MM.1S (cell line): ENCODE measurements at regions not wholly inside any gene's neighbourhood (a gene's known extent, or its start where the extent isn't known, plus 50 kb on each side); places are given as distances from the start of the nearest gene placed in this dataset.

ENCODE experiments used
- EZH2 ChIP-seq: fragments of 300-600 bp; sonication (generic); optimal IDR thresholded peaks from 2 replicates; pipeline ENCODE3; 2017; ENCODE audit warnings: low read depth, mild to moderate bottlenecking, antibody characterized with exemption, low read length, mixed read lengths
- EZH2phosphoT487 ChIP-seq: fragments of 300-600 bp; sonication (generic); IDR thresholded peaks from 2 replicates; pipeline ENCODE4 v1.6.1; 2018; ENCODE audit warnings: antibody characterized with exemption, low read length
- TF ChIP-seq, protein P1 (sequence below): fragments of 300-600 bp; sonication (generic); IDR thresholded peaks from 2 replicates; pipeline ENCODE4 v1.5.1; 2016; ENCODE audit warnings: antibody characterized with exemption, low read length, mixed read lengths

DNA sequence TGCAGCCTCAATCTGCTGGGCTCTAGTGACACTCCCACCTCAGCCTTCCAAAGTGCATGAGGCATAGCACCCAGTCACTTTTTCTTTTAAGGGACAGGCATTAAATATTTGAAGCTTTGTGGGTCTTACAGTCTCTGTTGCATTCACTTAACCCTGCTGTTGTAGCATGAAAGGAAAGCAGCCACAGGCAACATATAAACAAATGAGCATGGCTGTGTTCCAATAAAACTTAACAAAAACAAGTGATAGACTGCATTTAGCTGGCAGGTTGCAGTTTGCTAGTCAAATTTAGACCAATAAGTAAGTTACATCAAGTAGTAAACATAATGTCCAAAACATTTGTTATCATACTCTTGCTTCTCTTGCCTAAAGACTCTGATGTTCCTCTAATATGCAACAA lies 297.3 kb upstream of the MMADHC start:
- TF ChIP-seq, protein P1, sequence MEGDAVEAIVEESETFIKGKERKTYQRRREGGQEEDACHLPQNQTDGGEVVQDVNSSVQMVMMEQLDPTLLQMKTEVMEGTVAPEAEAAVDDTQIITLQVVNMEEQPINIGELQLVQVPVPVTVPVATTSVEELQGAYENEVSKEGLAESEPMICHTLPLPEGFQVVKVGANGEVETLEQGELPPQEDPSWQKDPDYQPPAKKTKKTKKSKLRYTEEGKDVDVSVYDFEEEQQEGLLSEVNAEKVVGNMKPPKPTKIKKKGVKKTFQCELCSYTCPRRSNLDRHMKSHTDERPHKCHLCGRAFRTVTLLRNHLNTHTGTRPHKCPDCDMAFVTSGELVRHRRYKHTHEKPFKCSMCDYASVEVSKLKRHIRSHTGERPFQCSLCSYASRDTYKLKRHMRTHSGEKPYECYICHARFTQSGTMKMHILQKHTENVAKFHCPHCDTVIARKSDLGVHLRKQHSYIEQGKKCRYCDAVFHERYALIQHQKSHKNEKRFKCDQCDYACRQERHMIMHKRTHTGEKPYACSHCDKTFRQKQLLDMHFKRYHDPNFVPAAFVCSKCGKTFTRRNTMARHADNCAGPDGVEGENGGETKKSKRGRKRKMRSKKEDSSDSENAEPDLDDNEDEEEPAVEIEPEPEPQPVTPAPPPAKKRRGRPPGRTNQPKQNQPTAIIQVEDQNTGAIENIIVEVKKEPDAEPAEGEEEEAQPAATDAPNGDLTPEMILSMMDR: no peak
- TF ChIP-seq EZH2: no peak
- TF ChIP-seq EZH2phosphoT487: no peak
